HCT116 (cell line): ENCODE measurements at regions not wholly inside any gene's neighbourhood (a gene's known extent, or its start where the extent isn't known, plus 50 kb on each side); places are given as distances from the start of the nearest gene placed in this dataset.
"Not testable (repeated sequence)": the region's sequence is repeated elsewhere in the genome, so short reads cannot be mapped to it uniquely, and the experiment has no call there.

Source experiments
- ATAC-seq: fragments of 200-7000 bp; cut with Tn5 transposase; 2 replicates; pipeline ENCODE4 v1.9.1; 2020; ENCODE audit warnings: mild to moderate bottlenecking, moderate library complexity
- BruUV-seq: library from RNA; stranded (reverse); fragments of 400-500 nt; replicated peaks from 2 replicates; lab custom pipeline; 2021; lab: Mats Ljungman, UMichigan
- CTCF ChIA-PET: fragments of 300-600 bp; sonication (Branson Sonifier 250); formaldehyde crosslinking; loops from one replicate; lab custom pipeline; 2021; ENCODE audit warnings: antibody characterized with exemption; lab: Charles Lee
- POLR2A ChIA-PET: fragments of 300-600, 350-600 bp; sonication (Branson Sonifier 250); formaldehyde crosslinking; loops from one replicate; lab custom pipeline; 2021; ENCODE audit warnings: antibody characterized with exemption; lab: Charles Lee
- RAD21 ChIA-PET, 2 experiments: fragments of 300-600 bp; sonication (Branson Sonifier 250); formaldehyde crosslinking; loops; one replicate each; lab custom pipeline; 2023; ENCODE audit warnings: low total read pairs in 2 of 2; ENCODE audit not compliant: uncharacterized antibody in 2 of 2, unreplicated experiment in 2 of 2, low non-redundant PET in 1 of 2; lab: Charles Lee
- DNase-seq: peaks from one replicate; pipeline ENCODE4 v3.0.0-alpha.2; 2010; ENCODE audit warnings: low read depth, low spot score
- H2AFZ ChIP-seq: fragments of 200-600 bp; shearing (Covaris generic), sonication (generic); 2 replicates; pipeline ENCODE4 v1.6.1; 2017; ENCODE audit warnings: low read depth, mixed run types, mixed read lengths, antibody characterized with exemption, low read length; ENCODE audit not compliant: poor library complexity, severe bottlenecking
- H3K27ac ChIP-seq: 2 replicates; pipeline ENCODE4 v1.5.1; 2012; ENCODE audit warnings: low read depth, low read length
- H3K27me3 ChIP-seq: fragments of 200-600 bp; sonication (generic); 2 replicates; pipeline ENCODE4 v1.6.1; 2016; ENCODE audit warnings: mixed run types, low read length, mixed read lengths; ENCODE audit not compliant: insufficient read depth
- H3K36me3 ChIP-seq, 2 experiments: fragments of 200-500 bp in 1 of 2; fragments of 200-600 bp in 1 of 2; sonication (Bioruptor generic) in 1 of 2; sonication (generic) in 1 of 2; 2 replicates each; pipeline versions ENCODE4 v1.5.1 to v1.6.1; 2014 to 2016; ENCODE audit warnings: low read length in 2 of 2, inconsistent platforms in 1 of 2, mixed read lengths in 1 of 2, mixed run types in 1 of 2; ENCODE audit not compliant: insufficient read depth in 2 of 2, control insufficient read depth in 1 of 2
- H3K4me1 ChIP-seq, 2 experiments: fragments of 200-600 bp in 1 of 2; sonication (generic) in 1 of 2; 2 replicates each; pipeline versions ENCODE4 v1.5.1 to v1.6.1; 2012 to 2017; ENCODE audit warnings: low read length in 2 of 2, inconsistent platforms in 1 of 2, mild to moderate bottlenecking in 1 of 2, mixed read lengths in 1 of 2, mixed run types in 1 of 2, moderate library complexity in 1 of 2; ENCODE audit not compliant: insufficient read depth in 2 of 2, control insufficient read depth in 1 of 2
- H3K4me2 ChIP-seq: fragments of 200-600 bp; sonication (generic); 2 replicates; pipeline ENCODE4 v1.6.1; 2017; ENCODE audit warnings: mixed run types, low read length, mixed read lengths
- H3K4me3 ChIP-seq, 2 experiments: fragments of 200-600 bp in 1 of 2; sonication (generic) in 1 of 2; replicated peaks in 1 of 2; 2 replicates each; pipeline ENCODE4 v1.5.1; 2011 to 2016; ENCODE audit warnings: low read length in 2 of 2, control low read depth in 1 of 2, low read depth in 1 of 2, mild to moderate bottlenecking in 1 of 2, mixed read lengths in 1 of 2, mixed run types in 1 of 2
- H3K79me2 ChIP-seq: fragments of 200-600 bp; sonication (generic); 2 replicates; pipeline ENCODE4 v1.6.1; 2017; ENCODE audit warnings: mild to moderate bottlenecking, mixed run types, low read length, moderate library complexity, mixed read lengths; ENCODE audit not compliant: insufficient read depth
- H3K9ac ChIP-seq: fragments of 200-600 bp; sonication (generic); 2 replicates; pipeline ENCODE4 v1.6.1; 2016; ENCODE audit warnings: low read length, mixed read lengths
- H3K9me2 ChIP-seq: fragments of 200-600 bp; sonication (generic), shearing (Covaris generic); 2 replicates; pipeline ENCODE4 v1.6.1; 2017; ENCODE audit warnings: mixed run types, mild to moderate bottlenecking, moderate library complexity; ENCODE audit not compliant: insufficient read depth
- H3K9me3 ChIP-seq, 2 experiments: fragments of 200-500 bp in 1 of 2; fragments of 200-600 bp in 1 of 2; sonication (Bioruptor generic) in 1 of 2; sonication (generic) in 1 of 2; 2 replicates each; pipeline ENCODE4 v1.6.1; 2014 to 2017; ENCODE audit warnings: low read length in 2 of 2, mixed read lengths in 2 of 2, inconsistent platforms in 1 of 2, low read depth in 1 of 2, mild to moderate bottlenecking in 1 of 2, mixed run types in 1 of 2, moderate library complexity in 1 of 2; ENCODE audit not compliant: control insufficient read depth in 1 of 2, insufficient read depth in 1 of 2
- H4K20me1 ChIP-seq: fragments of 200-600 bp; sonication (generic), shearing (Covaris generic); 2 replicates; pipeline ENCODE4 v1.6.1; 2017; ENCODE audit warnings: mixed run types, mild to moderate bottlenecking, moderate library complexity; ENCODE audit not compliant: insufficient read depth
- CBX3 ChIP-seq: IDR thresholded peaks from 2 replicates; pipeline ENCODE4 v1.6.1; 2012; ENCODE audit warnings: low read depth
- CTCF ChIP-seq, 3 experiments: fragments of 200-600 bp in 1 of 3; sonication (generic) in 1 of 3; IDR thresholded peaks in 2 of 3; conservative IDR thresholded peaks in 1 of 3; 2 replicates each; pipeline ENCODE4 v1.5.1; 2012 to 2017; ENCODE audit warnings: low read depth in 2 of 3, low read length in 2 of 3, antibody characterized with exemption in 1 of 3, borderline replicate concordance in 1 of 3, control low read depth in 1 of 3, mild to moderate bottlenecking in 1 of 3, mixed read lengths in 1 of 3, mixed run types in 1 of 3, moderate library complexity in 1 of 3; ENCODE audit not compliant: insufficient read depth in 1 of 3
- JUND ChIP-seq: IDR thresholded peaks from 2 replicates; pipeline ENCODE4 v1.6.1; 2012
- POLR2AphosphoS5 ChIP-seq: IDR thresholded peaks from 2 replicates; pipeline ENCODE4 v1.6.1; 2011; ENCODE audit warnings: mild to moderate bottlenecking, low read depth, low read length, moderate library complexity
- RAD21 ChIP-seq: IDR thresholded peaks from 2 replicates; pipeline ENCODE4 v1.6.1; 2012; ENCODE audit warnings: low read depth, mild to moderate bottlenecking
- REST ChIP-seq: IDR thresholded peaks from 2 replicates; pipeline ENCODE4 v1.6.1; 2012; ENCODE audit warnings: low read depth
- SP1 ChIP-seq: IDR thresholded peaks from 2 replicates; pipeline ENCODE4 v1.6.1; 2012; ENCODE audit warnings: low read depth
- SRF ChIP-seq: IDR thresholded peaks from 2 replicates; pipeline ENCODE4 v1.6.1; 2012; ENCODE audit warnings: low read depth
- ZBTB33 ChIP-seq: IDR thresholded peaks from 2 replicates; pipeline ENCODE4 v1.6.1; 2011; ENCODE audit warnings: mild to moderate bottlenecking, low read length, moderate library complexity; ENCODE audit not compliant: insufficient replicate concordance; ENCODE audit errors: extremely low read depth
- ZNF274 ChIP-seq: fragments of 200-500 bp; sonication (Bioruptor generic); IDR thresholded peaks from 2 replicates; pipeline ENCODE4 v1.6.1; 2014; ENCODE audit warnings: mild to moderate bottlenecking, low read depth, low read length, inconsistent platforms
- intact Hi-C: fragments of 100-400 bp; cut with micrococcal nuclease; formaldehyde crosslinking; loops from 2 replicates; pipeline ENCODE4 v1.10.0; 2022

DNA sequence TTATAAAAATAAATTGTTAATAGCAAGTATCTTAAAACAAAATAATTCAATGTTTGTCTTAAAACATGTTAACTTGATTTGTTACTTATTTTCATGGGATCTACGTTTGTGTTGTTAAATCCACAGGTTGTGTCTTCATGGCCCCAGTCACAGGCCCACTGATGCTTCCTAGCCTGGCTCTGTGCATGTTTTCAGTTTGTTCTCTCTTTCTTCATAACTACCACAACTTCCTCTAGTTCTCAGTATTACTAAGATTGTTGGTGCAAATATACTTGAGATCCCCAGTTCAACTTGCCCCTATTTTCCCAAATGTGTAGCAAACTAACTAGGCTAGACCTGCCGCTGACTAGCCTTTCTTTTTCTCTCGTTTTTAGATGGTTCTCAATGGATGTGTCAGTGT is 250.5 kb downstream of the NRIP1 start:
- no peak overlapping the region for H3K4me3 ChIP-seq
- H2AFZ ChIP-seq: no peak overlapping the region
- TF ChIP-seq SRF: no peak
- no peak for TF ChIP-seq CBX3
- no peak for TF ChIP-seq ZBTB33
- TF ChIP-seq POLR2AphosphoS5: no peak
- TF ChIP-seq CTCF (IDR thresholded peaks at IDR 0.05 in 2 of 3, conservative IDR thresholded peaks at IDR 0.05 in 1 of 3; ENCODE audit: borderline replicate concordance in 1 of 3, insufficient read depth in 1 of 3, low read depth in 2 of 3, low read length in 2 of 3): no peak
- no peak for TF ChIP-seq REST
- TF ChIP-seq SP1: no peak
- no peak for TF ChIP-seq JUND
- TF ChIP-seq ZNF274: no peak
- no peak for TF ChIP-seq RAD21
- ChIA-PET POLR2A (no interaction called here), CTCF (no interaction called here), RAD21 (no interaction called here)
- peaks cover 0 to 8% of the 10 kb centered on the region in 2 experiments; a peak in 1 of 4 replicates for H3K9me3 ChIP-seq
- H3K9ac ChIP-seq: no peak overlapping the region
- ATAC-seq (no peak), DNase-seq (no peak)
- no peaks in the 10 kb centered on the region for H3K4me1 ChIP-seq
- no peak overlapping the region for H3K27ac ChIP-seq
- H3K4me2 ChIP-seq: no peak overlapping the region
- H3K9me2 ChIP-seq: no peaks in the 10 kb centered on the region
- H4K20me1 ChIP-seq: no peaks in the 10 kb centered on the region; the same call in 1 of the 2 replicates
- no peaks in the 10 kb centered on the region for H3K36me3 ChIP-seq
- intact Hi-C loops: no loop called here
- H3K79me2 ChIP-seq: no peaks in the 10 kb centered on the region
- H3K27me3 ChIP-seq: no peaks in the 10 kb centered on the region
- BruUV-seq: no TSS peak

DNA sequence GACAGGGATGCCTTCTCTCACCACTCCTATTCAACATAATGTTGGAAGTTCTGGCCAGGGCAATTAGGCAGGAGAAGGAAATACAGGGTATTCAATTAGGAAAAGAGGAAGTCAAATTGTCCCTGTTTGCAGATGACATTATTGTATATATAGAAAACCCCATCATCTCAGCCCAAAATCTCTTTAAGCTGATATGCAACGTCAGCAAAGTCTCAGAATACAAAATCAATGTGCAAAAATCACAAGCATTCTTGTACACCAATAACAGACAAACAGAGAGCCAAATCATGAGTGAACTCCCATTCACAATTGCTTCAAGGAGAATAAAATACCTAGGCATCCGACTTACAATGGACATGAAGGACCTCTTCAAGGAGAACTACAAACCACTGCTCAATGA is 258.1 kb upstream of the SAMSN1 start:
- DNase-seq, H3K4me2 ChIP-seq, H3K9me3 ChIP-seq, H3K9ac ChIP-seq, H3K27me3 ChIP-seq, H3K9me2 ChIP-seq, ATAC-seq, BruUV-seq, H4K20me1 ChIP-seq, H3K27ac ChIP-seq, RAD21 ChIA-PET, intact Hi-C loops, H3K36me3 ChIP-seq, H3K4me3 ChIP-seq, POLR2A ChIA-PET, H2AFZ ChIP-seq, H3K4me1 ChIP-seq, CTCF ChIA-PET, H3K79me2 ChIP-seq: not testable (repeated sequence)
